KMS-11 (cell line): ENCODE measurements at regions not wholly inside any gene's neighbourhood (a gene's known extent, or its start where the extent isn't known, plus 50 kb on each side); places are given as distances from the start of the nearest gene placed in this dataset.

Source experiments
- H2AFZ ChIP-seq: fragments of 200-600 bp; sonication (generic); 2 replicates; pipeline ENCODE4 v1.6.1; 2016; ENCODE audit warnings: antibody characterized with exemption, mixed run types, low read depth
- H3K27ac ChIP-seq: fragments of 200-600 bp; sonication (generic); 2 replicates; pipeline ENCODE4 v1.6.1; 2016; ENCODE audit warnings: mild to moderate bottlenecking, mixed run types
- H3K27me3 ChIP-seq: fragments of 200-600 bp; sonication (generic); 2 replicates; pipeline ENCODE4 v1.6.1; 2017; ENCODE audit warnings: mild to moderate bottlenecking, low read depth, mixed run types, moderate library complexity; ENCODE audit not compliant: insufficient read depth
- H3K36me3 ChIP-seq: fragments of 200-600 bp; sonication (generic); 2 replicates; pipeline ENCODE4 v1.6.1; 2017; ENCODE audit warnings: mild to moderate bottlenecking, mixed run types; ENCODE audit not compliant: insufficient read depth
- H3K4me1 ChIP-seq: fragments of 200-600 bp; sonication (generic); 2 replicates; pipeline ENCODE4 v1.6.1; 2016; ENCODE audit warnings: mild to moderate bottlenecking, low read depth, mixed run types; ENCODE audit not compliant: poor library complexity, severe bottlenecking
- H3K4me2 ChIP-seq: fragments of 200-600 bp; sonication (generic); 2 replicates; pipeline ENCODE4 v1.7.0; 2016; ENCODE audit warnings: mild to moderate bottlenecking, mixed run types
- H3K4me3 ChIP-seq: fragments of 200-600 bp; sonication (generic); IDR thresholded peaks from 2 replicates; pipeline ENCODE4 v1.6.1; 2017; ENCODE audit warnings: low read depth, low read length, mixed read lengths; ENCODE audit not compliant: insufficient read depth
- H3K79me2 ChIP-seq: fragments of 200-600 bp; sonication (generic); 2 replicates; pipeline ENCODE4 v1.6.1; 2016; ENCODE audit warnings: low read depth, mixed run types; ENCODE audit not compliant: insufficient read depth
- H3K9ac ChIP-seq: fragments of 200-600 bp; sonication (generic); 2 replicates; pipeline ENCODE4 v1.6.1; 2016; ENCODE audit warnings: mild to moderate bottlenecking, mixed run types
- H4K20me1 ChIP-seq: fragments of 200-600 bp; sonication (generic); 2 replicates; pipeline ENCODE4 v1.6.1; 2016; ENCODE audit warnings: mild to moderate bottlenecking, mixed run types; ENCODE audit not compliant: insufficient read depth
- CTCF ChIP-seq: fragments of 200-600 bp; sonication (generic); conservative IDR thresholded peaks from 2 replicates; pipeline ENCODE4 v1.6.1; 2017; ENCODE audit warnings: low read depth, mild to moderate bottlenecking, antibody characterized with exemption, low read length, moderate library complexity, mixed read lengths

DNA sequence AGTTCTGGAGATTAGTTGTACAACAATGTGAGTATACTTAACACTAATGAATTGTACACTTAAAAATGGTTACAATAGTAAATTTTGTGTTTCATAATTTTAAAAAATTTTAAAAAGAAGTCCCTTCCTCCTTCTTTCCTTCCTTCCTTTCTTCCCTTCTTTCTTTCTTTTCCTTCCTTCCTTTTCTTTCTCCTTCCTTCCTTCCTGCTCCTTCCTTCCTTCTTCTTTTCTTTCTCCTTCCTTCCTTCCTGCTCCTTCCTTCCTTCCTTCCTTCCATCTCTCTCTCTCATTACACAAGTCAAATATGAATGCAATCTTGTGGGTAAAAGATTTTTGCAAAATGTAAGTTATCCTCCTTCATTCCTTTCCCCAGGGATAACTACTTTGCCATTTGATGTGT is 97.1 kb upstream of the TBCA start:
- Histone ChIP-seq H3K4me1 (no peaks in the 10 kb centered on the region), H3K27ac (no peak overlapping the region), H3K36me3 (no peaks in the 10 kb centered on the region), H3K27me3 (no peaks in the 10 kb centered on the region), H3K79me2 (no peaks in the 10 kb centered on the region), H3K4me2 (no peak overlapping the region), H3K9ac (no peak overlapping the region), H2AFZ (no peak overlapping the region), H4K20me1 (no peaks in the 10 kb centered on the region), H3K4me3 (no peak overlapping the region)
- no peak for TF ChIP-seq CTCF

- Histone ChIP-seq H3K9ac (no peak overlapping the region), H2AFZ (no peak overlapping the region), H3K27ac (no peak overlapping the region), H3K4me2 (no peak overlapping the region), H4K20me1 (no peaks in the 10 kb centered on the region), H3K36me3 (no peaks in the 10 kb centered on the region), H3K79me2 (no peaks in the 10 kb centered on the region), H3K4me3 (no peak overlapping the region), H3K4me1 (no peaks in the 10 kb centered on the region), H3K27me3 (no peaks in the 10 kb centered on the region)
- TF ChIP-seq CTCF = no peak
Measured at GRCh38 chr5:77871946-77872345, 95.8 kb upstream of the TBCA start.

DNA sequence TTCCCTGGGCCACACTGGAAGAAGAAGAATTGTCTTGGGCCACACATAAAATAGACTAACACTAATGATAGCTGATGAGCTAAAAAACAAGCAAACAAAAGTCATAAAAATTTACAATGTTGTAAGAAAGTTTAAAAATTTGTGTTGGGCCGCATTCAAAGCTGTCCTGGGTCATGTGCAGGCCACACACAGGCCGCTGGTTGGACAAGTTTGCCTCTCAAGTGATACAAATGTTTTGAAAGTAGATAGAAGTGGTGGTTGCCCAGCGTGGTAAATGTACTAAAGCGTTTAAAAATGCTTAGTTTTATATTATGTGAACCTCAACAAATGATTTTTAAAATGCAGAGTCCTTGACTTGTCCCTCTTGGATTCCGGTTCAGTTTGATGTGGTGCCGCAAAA is 94.9 kb upstream of the TBCA start:
- Histone ChIP-seq H3K4me1 (no peaks in the 10 kb centered on the region), H3K4me3 (no peak overlapping the region), H3K9ac (no peak overlapping the region), H2AFZ (no peak overlapping the region), H3K27ac (no peak overlapping the region), H3K36me3 (no peaks in the 10 kb centered on the region), H3K79me2 (no peaks in the 10 kb centered on the region), H3K4me2 (no peak overlapping the region), H3K27me3 (no peaks in the 10 kb centered on the region), H4K20me1 (no peaks in the 10 kb centered on the region)
- TF ChIP-seq CTCF = no peak

- Histone ChIP-seq H3K79me2 (no peaks in the 10 kb centered on the region), H2AFZ (no peak overlapping the region), H3K36me3 (no peaks in the 10 kb centered on the region), H3K4me3 (no peak overlapping the region), H3K4me1 (no peaks in the 10 kb centered on the region), H3K27ac (no peak overlapping the region), H4K20me1 (no peaks in the 10 kb centered on the region), H3K9ac (no peak overlapping the region), H3K4me2 (no peak overlapping the region), H3K27me3 (no peaks in the 10 kb centered on the region)
- TF ChIP-seq CTCF = no peak
Measured at GRCh38 chr5:77869116-77869798, 93.1 kb upstream of the TBCA start.
